AG04450 (cell line): ENCODE measurements at regions not wholly inside any gene's neighbourhood (a gene's known extent, or its start where the extent isn't known, plus 50 kb on each side); places are given as distances from the start of the nearest gene placed in this dataset.

Experiments
- CTCF ChIA-PET: fragments of 300-600, 350-600 bp; formaldehyde crosslinking; extraction: SDS; loops from one replicate; lab custom pipeline; 2022; ENCODE audit warnings: antibody characterized with exemption, inconsistent platforms; lab: Charles Lee
- POLR2A ChIA-PET: fragments of 350-600 bp; formaldehyde crosslinking; extraction: SDS; loops from one replicate; lab custom pipeline; 2021; ENCODE audit warnings: antibody characterized with exemption, inconsistent platforms; lab: Yijun Ruan, JAX
- DNase-seq: peaks from one replicate; pipeline ENCODE4 v3.0.0-alpha.2; 2011; ENCODE audit warnings: low read depth, low spot score
- H3K27ac ChIP-seq: one replicate; pipeline ENCODE4 v1.5.1; 2012; ENCODE audit warnings: low read depth, low read length, control low read depth
- H3K27me3 ChIP-seq: one replicate; pipeline ENCODE4 v1.6.0; 2012; ENCODE audit warnings: low read length; ENCODE audit not compliant: control insufficient read depth, insufficient read depth
- H3K4me3 ChIP-seq: 2 replicates; pipeline ENCODE4 v1.5.1; 2011; ENCODE audit warnings: mild to moderate bottlenecking, low read depth, low read length, control low read depth
- H3K9me3 ChIP-seq: 2 replicates; pipeline ENCODE4 v1.5.1; 2012; ENCODE audit warnings: low read length; ENCODE audit not compliant: control insufficient read depth, insufficient read depth
- CTCF ChIP-seq: IDR thresholded peaks from 2 replicates; pipeline ENCODE4 v1.5.1; 2011; ENCODE audit warnings: low read depth, low read length, control low read depth, inconsistent platforms

- no peak overlapping the region for H3K4me3 ChIP-seq
- ChIA-PET CTCF (interaction anchor here (0.7 to 1.7 kb wide), 2 partner anchors 14 to 173 kb away, joined by 3 to 4 read pairs; no protein-coding TSS in a partner anchor), POLR2A (no interaction called here)
Observed at GRCh38 chr16:85288341-85288868, 176.1 kb upstream of the CIBAR2 start.

GRCh38 chr16:85288869-85289660 is 176.8 kb upstream of the CIBAR2 start:
- POLR2A ChIA-PET, result no interaction called here
- TF ChIP-seq CTCF, result no peak
- H3K27me3 ChIP-seq, result no peaks in the 10 kb centered on the region

More at GRCh38 chr16:85288341-85288868, 176.1 kb upstream of the CIBAR2 start:
- Histone ChIP-seq H3K27me3 (no peaks in the 10 kb centered on the region), H3K9me3 (no peaks in the 10 kb centered on the region; the same call in 1 of the 2 replicates), H3K27ac (no peak overlapping the region)
- DNase-seq, result no peak
- no peak for TF ChIP-seq CTCF

GRCh38 chr16:85289760-85290625 is 177.7 kb upstream of the CIBAR2 start:
- H3K4me3 ChIP-seq, result no peak overlapping the region
- ChIA-PET CTCF (interaction anchor here (1.5 kb wide), 1 partner anchor 327 kb away, joined by 3 read pairs; no protein-coding TSS in a partner anchor), POLR2A (no interaction called here)
- no peaks in the 10 kb centered on the region for H3K27me3 ChIP-seq
- no peak overlapping the region for H3K27ac ChIP-seq
- H3K9me3 ChIP-seq, result no peaks in the 10 kb centered on the region; the same call in 1 of the 2 replicates
- no peak for DNase-seq
- no peak for TF ChIP-seq CTCF

More at GRCh38 chr16:85288869-85289660, 176.8 kb upstream of the CIBAR2 start:
- H3K4me3 ChIP-seq, result no peak overlapping the region
- no peak for DNase-seq
- H3K27ac ChIP-seq, result no peak overlapping the region
- CTCF ChIA-PET, result interaction anchor here (1.7 kb wide), 1 partner anchor 174 kb away, joined by 4 read pairs; no protein-coding TSS in a partner anchor
- no peaks in the 10 kb centered on the region; the same call in 1 of the 2 replicates for H3K9me3 ChIP-seq

GRCh38 chr16:85290626-85291301 is 178.5 kb upstream of the CIBAR2 start:
- no peaks in the 10 kb centered on the region for H3K27me3 ChIP-seq
- no peak for TF ChIP-seq CTCF
- H3K27ac ChIP-seq, result no peak overlapping the region
- ChIA-PET POLR2A (no interaction called here), CTCF (interaction anchor here (1.5 kb wide), 1 partner anchor 326 kb away, joined by 3 read pairs; no protein-coding TSS in a partner anchor)
- no peak overlapping the region for H3K4me3 ChIP-seq
- no peaks in the 10 kb centered on the region; the same call in 1 of the 2 replicates for H3K9me3 ChIP-seq
- no peak for DNase-seq
